VCaP (cell line): ENCODE measurements at regions not wholly inside any gene's neighbourhood (a gene's known extent, or its start where the extent isn't known, plus 50 kb on each side); places are given as distances from the start of the nearest gene placed in this dataset.

Experiments used
- H3K27ac ChIP-seq: fragments of 450-650 bp; 2 replicates; pipeline ENCODE4 v1.5.1; 2017
- TF ChIP-seq, protein P1 (sequence below): fragments of 450-650 bp; conservative IDR thresholded peaks from 2 replicates; pipeline ENCODE4 v1.5.1; 2017; ENCODE audit warnings: mild to moderate bottlenecking, moderate library complexity

GRCh38 chr4:100098681-100099080 is 91.6 kb downstream of the DDIT4L start:
- H3K27ac ChIP-seq, result no peak overlapping the region
- TF ChIP-seq, protein P1, sequence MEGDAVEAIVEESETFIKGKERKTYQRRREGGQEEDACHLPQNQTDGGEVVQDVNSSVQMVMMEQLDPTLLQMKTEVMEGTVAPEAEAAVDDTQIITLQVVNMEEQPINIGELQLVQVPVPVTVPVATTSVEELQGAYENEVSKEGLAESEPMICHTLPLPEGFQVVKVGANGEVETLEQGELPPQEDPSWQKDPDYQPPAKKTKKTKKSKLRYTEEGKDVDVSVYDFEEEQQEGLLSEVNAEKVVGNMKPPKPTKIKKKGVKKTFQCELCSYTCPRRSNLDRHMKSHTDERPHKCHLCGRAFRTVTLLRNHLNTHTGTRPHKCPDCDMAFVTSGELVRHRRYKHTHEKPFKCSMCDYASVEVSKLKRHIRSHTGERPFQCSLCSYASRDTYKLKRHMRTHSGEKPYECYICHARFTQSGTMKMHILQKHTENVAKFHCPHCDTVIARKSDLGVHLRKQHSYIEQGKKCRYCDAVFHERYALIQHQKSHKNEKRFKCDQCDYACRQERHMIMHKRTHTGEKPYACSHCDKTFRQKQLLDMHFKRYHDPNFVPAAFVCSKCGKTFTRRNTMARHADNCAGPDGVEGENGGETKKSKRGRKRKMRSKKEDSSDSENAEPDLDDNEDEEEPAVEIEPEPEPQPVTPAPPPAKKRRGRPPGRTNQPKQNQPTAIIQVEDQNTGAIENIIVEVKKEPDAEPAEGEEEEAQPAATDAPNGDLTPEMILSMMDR, result no peak

DNA sequence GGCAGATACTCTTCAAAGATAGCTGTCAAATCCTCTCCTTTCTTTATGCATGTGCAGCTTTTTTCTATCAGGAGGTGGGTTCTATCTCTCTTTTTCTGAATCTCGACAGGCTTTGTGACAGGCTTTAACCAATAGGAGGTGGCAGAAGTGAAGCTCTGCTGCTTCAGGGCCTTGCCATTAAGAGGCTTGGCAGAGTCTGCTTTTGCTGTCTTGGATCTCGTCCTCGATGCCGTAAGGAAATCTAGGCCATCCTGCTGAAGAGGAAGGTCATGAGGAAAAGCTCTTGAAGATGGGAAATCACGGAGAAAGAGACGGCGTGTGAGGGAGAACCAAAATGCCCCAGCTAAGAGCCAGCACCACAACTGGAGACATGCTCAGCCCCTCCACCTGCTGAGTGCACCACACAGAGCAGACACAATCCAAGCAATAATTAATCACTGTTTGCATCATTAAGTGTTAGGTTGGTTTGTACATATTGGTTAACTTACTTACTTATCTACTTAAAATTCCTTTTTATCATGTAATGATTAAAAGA is 92.2 kb downstream of the DDIT4L start:
- TF ChIP-seq, protein P1, result no peak
- no peak overlapping the region for H3K27ac ChIP-seq

GRCh38 chr4:100095729-100096595 is 94.3 kb downstream of the DDIT4L start:
- TF ChIP-seq, protein P1, result peak; percentile 85
- no peak overlapping the region for H3K27ac ChIP-seq

DNA sequence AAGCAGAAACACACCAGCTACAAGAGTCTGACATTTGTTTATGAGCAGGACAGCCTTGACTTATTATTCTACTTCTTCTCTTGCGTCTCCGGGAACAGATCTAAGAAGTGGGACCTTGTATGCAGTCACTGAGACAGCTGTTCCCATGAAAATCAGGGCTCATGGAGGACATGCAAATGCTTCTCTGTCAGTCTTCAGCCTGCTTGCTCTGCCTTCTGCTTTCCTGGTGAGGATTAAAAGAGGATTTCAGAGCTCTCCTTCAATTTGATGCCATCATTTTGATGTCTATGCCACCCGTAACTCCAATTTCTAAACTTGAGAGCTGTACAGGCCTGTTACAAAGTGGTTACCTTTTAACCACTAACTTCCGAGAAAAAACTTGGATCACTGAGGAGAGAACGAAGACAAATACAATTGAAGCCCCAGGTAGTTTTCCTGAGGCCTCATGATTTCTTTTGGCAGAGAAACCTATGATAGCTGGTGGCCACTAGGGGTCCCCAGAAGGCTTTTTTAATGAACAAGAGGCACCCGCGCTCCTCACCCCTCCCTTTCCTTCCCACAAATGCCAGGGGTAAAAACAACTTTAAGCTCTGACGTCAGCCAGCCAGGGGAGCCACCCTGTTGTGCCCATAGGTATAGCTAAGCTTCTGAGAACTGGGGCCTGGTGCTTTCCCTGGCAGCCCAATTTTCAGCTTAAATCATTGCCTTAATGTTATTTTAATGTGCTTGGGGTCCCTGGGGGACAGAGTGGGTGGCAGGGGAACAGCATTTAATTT is 97.0 kb downstream of the DDIT4L start:
- H3K27ac ChIP-seq, result peak overlapping the region; percentile 14; the same call in 1 of the 2 replicates
- TF ChIP-seq, protein P1, result peak; percentile 83

- H3K27ac ChIP-seq, result no peak overlapping the region
- TF ChIP-seq, protein P1, result no peak
Measured at GRCh38 chr4:100087743-100088142, 102.5 kb downstream of the DDIT4L start.

DNA sequence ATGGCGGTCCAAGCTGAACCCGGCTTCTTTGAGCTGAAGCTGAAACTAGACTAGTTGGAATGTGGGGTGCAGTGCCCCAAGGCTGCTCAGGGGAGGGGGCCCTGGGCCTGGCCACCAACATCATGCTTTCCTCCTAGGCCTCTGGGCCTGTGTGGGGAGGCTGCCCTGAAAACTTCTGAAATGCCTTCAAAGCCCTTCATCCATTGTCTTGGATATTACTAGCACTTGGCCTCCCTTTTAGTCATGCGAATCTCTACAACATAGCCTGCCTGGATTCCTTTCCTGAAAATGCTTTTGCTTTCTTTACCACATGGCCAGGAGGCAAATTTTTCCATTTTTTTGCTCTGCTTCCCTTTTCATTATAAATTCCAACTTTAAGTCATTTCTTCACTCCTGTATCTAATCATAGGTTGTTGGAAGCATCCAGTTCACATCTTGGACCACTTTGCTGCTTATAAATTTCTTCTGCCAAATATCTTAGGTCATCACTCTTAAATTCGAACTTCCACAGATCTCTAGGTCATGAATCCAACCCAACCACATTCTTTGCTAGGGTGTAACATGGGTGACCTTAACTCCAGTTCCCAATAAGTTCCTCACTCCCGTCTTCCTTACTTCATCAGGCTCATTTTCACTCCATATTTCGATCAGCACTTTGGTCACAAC is 103.4 kb downstream of the DDIT4L start:
- TF ChIP-seq, protein P1, result no peak
- H3K27ac ChIP-seq, result no peak overlapping the region

DNA sequence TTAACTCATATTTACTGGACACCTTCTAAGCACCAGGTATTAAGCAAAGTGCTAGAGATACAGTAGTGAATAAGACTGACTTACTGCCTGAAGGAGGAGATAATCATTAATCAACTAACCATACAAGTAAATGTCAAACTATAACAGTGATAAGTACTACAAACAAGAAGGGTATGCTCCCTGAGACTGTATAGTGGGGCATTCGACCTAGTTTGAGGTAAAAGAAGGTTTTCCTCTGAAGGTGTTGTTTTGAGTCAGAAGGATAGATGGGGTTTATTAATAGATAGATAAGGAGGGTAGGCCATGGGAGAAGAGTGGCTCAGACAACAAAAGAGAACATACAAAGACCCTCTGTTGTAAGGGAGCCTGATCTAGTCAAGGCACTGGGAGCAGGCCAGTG is 105.4 kb downstream of the DDIT4L start:
- TF ChIP-seq, protein P1, result no peak
- H3K27ac ChIP-seq, result no peak overlapping the region
